ENCODE measurements at regions not wholly inside any gene's neighbourhood (a gene's known extent, or its start where the extent isn't known, plus 50 kb on each side); places are given as distances from the start of the nearest gene placed in this dataset.

DNA sequence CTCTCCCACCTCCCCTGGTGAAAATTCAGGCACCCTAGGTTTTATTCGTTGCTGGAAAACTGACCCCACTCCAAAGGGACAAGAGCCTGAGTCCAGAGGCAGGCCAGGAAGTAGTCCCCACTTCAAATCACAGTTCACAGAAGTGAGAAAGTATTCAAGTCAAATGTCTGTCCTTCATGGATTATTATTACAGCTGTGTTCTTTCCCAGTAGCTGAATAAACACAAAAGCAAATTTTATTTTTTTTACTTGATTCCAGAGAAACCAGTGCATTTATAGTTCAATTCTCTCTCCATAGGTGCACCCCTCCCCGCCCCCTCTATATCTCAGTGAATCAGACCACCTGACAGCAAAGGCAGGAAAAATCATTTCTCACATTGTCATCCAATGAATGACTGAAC is 113.8 kb upstream of the COL1A2 start:
- TF ChIP-seq, protein P1, sequence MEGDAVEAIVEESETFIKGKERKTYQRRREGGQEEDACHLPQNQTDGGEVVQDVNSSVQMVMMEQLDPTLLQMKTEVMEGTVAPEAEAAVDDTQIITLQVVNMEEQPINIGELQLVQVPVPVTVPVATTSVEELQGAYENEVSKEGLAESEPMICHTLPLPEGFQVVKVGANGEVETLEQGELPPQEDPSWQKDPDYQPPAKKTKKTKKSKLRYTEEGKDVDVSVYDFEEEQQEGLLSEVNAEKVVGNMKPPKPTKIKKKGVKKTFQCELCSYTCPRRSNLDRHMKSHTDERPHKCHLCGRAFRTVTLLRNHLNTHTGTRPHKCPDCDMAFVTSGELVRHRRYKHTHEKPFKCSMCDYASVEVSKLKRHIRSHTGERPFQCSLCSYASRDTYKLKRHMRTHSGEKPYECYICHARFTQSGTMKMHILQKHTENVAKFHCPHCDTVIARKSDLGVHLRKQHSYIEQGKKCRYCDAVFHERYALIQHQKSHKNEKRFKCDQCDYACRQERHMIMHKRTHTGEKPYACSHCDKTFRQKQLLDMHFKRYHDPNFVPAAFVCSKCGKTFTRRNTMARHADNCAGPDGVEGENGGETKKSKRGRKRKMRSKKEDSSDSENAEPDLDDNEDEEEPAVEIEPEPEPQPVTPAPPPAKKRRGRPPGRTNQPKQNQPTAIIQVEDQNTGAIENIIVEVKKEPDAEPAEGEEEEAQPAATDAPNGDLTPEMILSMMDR (conservative IDR thresholded peaks at IDR 0.05; ENCODE audit: low read length): no peak
- no peak for TF ChIP-seq EZH2phosphoT487 (IDR thresholded peaks at IDR 0.05; ENCODE audit: borderline replicate concordance, low read depth, low read length)

All from OCI-LY7 (cell line).